ENCODE measurements at regions not wholly inside any gene's neighbourhood (a gene's known extent, or its start where the extent isn't known, plus 50 kb on each side); places are given as distances from the start of the nearest gene placed in this dataset.

- TF ChIP-seq, protein P1, sequence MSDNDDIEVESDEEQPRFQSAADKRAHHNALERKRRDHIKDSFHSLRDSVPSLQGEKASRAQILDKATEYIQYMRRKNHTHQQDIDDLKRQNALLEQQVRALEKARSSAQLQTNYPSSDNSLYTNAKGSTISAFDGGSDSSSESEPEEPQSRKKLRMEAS (IDR thresholded peaks at IDR 0.05) = no peak
- TF ChIP-seq TCF12 (IDR thresholded peaks at IDR 0.05; ENCODE audit: low read depth) = no peak
- TF ChIP-seq, protein P2, sequence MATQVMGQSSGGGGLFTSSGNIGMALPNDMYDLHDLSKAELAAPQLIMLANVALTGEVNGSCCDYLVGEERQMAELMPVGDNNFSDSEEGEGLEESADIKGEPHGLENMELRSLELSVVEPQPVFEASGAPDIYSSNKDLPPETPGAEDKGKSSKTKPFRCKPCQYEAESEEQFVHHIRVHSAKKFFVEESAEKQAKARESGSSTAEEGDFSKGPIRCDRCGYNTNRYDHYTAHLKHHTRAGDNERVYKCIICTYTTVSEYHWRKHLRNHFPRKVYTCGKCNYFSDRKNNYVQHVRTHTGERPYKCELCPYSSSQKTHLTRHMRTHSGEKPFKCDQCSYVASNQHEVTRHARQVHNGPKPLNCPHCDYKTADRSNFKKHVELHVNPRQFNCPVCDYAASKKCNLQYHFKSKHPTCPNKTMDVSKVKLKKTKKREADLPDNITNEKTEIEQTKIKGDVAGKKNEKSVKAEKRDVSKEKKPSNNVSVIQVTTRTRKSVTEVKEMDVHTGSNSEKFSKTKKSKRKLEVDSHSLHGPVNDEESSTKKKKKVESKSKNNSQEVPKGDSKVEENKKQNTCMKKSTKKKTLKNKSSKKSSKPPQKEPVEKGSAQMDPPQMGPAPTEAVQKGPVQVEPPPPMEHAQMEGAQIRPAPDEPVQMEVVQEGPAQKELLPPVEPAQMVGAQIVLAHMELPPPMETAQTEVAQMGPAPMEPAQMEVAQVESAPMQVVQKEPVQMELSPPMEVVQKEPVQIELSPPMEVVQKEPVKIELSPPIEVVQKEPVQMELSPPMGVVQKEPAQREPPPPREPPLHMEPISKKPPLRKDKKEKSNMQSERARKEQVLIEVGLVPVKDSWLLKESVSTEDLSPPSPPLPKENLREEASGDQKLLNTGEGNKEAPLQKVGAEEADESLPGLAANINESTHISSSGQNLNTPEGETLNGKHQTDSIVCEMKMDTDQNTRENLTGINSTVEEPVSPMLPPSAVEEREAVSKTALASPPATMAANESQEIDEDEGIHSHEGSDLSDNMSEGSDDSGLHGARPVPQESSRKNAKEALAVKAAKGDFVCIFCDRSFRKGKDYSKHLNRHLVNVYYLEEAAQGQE (IDR thresholded peaks at IDR 0.05; ENCODE audit: low read depth) = no peak
- no peak for TF ChIP-seq CREB1 (IDR thresholded peaks at IDR 0.05; ENCODE audit: low read depth)
- TF ChIP-seq EP300 (IDR thresholded peaks at IDR 0.05; ENCODE audit: borderline replicate concordance) = no peak
- no peak for TF ChIP-seq RAD21 (IDR thresholded peaks at IDR 0.05; ENCODE audit: low read depth)
- no peak for TF ChIP-seq FOXM1 (IDR thresholded peaks at IDR 0.05; ENCODE audit: borderline replicate concordance, low read depth)
- TF ChIP-seq TAF1 (IDR thresholded peaks at IDR 0.05; ENCODE audit: low read depth) = no peak
- no peak for TF ChIP-seq TEAD4 (IDR thresholded peaks at IDR 0.05)
These were observed 557.2 kb downstream of the EPHB1 start for GRCh38 chr3:135352213-135352612.

Measured in Ishikawa (cell line).